ENCODE measurements at regions not wholly inside any gene's neighbourhood (a gene's known extent, or its start where the extent isn't known, plus 50 kb on each side); places are given as distances from the start of the nearest gene placed in this dataset.

- no peak for DNase-seq (ENCODE audit: low read depth)
- TF ChIP-seq CTCF (conservative IDR thresholded peaks at IDR 0.05; ENCODE audit: low read depth, low read length), result no peak
- H3K4me3 ChIP-seq (ENCODE audit: low read depth, low read length), result no peak overlapping the region
These were observed 360.4 kb downstream of the ATP23 start for GRCh38 chr12:58301730-58302122.

GRCh38 chr12:58302487-58303011, 361.2 kb downstream of the ATP23 start:
- DNase-seq (ENCODE audit: low read depth), result no peak
- peak; percentile 11 for TF ChIP-seq CTCF (conservative IDR thresholded peaks at IDR 0.05; ENCODE audit: low read depth, low read length)
- no peak overlapping the region for H3K4me3 ChIP-seq (ENCODE audit: low read depth, low read length)

GRCh38 chr12:58306266-58307000, 365.1 kb downstream of the ATP23 start:
- no peak overlapping the region for H3K4me3 ChIP-seq (ENCODE audit: low read depth, low read length)
- DNase-seq (ENCODE audit: low read depth), result no peak
- TF ChIP-seq CTCF (conservative IDR thresholded peaks at IDR 0.05; ENCODE audit: low read depth, low read length), result no peak

GRCh38 chr12:58309806-58310205, 368.4 kb downstream of the ATP23 start:
- DNase-seq (ENCODE audit: low read depth), result peak; percentile 68
- no peak for TF ChIP-seq CTCF (conservative IDR thresholded peaks at IDR 0.05; ENCODE audit: low read depth, low read length)
- H3K4me3 ChIP-seq (ENCODE audit: low read depth, low read length), result no peak overlapping the region

GRCh38 chr12:58310368-58310767, 369.0 kb downstream of the ATP23 start:
- TF ChIP-seq CTCF (conservative IDR thresholded peaks at IDR 0.05; ENCODE audit: low read depth, low read length), result peak; percentile 35
- no peak overlapping the region for H3K4me3 ChIP-seq (ENCODE audit: low read depth, low read length)
- DNase-seq (ENCODE audit: low read depth), result peak; percentile 92

- no peak overlapping the region for H3K4me3 ChIP-seq (ENCODE audit: low read depth, low read length)
- no peak for TF ChIP-seq CTCF (conservative IDR thresholded peaks at IDR 0.05; ENCODE audit: low read depth, low read length)
- DNase-seq (ENCODE audit: low read depth), result peak; percentile 99
These were observed 369.6 kb downstream of the ATP23 start for GRCh38 chr12:58310809-58311622.
